ENCODE measurements at regions not wholly inside any gene's neighbourhood (a gene's known extent, or its start where the extent isn't known, plus 50 kb on each side); places are given as distances from the start of the nearest gene placed in this dataset.
"Not testable (repeated sequence)": the region's sequence is repeated elsewhere in the genome, so short reads cannot be mapped to it uniquely, and the experiment has no call there.

DNA sequence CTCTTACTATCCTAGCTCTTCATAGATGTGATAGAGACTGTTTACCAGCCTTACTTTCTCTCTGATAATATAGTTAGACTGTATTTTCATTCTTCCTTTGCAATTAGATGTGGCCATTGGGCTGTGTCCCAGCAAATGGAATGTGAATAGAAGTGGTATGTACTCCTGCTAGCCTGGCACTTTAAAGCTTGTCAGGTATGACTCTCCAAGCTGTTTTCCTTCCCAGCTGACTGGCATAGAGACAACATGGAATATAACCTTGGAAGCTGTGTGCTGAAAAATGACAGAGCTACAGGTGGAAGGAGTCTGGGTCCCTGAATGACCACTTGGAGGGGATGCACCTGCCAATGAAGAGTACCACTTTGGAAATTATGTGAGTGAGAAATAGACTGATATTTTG, 116.2 kb downstream of the DIRAS2 start:
- no peak for DNase-seq
- no peak overlapping the region for H3K27ac ChIP-seq
- H3K9me3 ChIP-seq, result no peaks in the 10 kb centered on the region
- no peak overlapping the region for H3K9ac ChIP-seq (ENCODE audit: low read depth in 2 of 2, low read length in 2 of 2)
- no peaks in the 10 kb centered on the region for H3K4me1 ChIP-seq
- intact Hi-C loops (cut with DNase I), result no loop called here
- TF ChIP-seq CTCF (IDR thresholded peaks at IDR 0.05), result no peak
- no peaks in the 10 kb centered on the region for H3K27me3 ChIP-seq
- no peak overlapping the region for H3K4me3 ChIP-seq
- H3K36me3 ChIP-seq, result no peaks in the 10 kb centered on the region

GRCh38 chr9:90536094-90536493, 106.5 kb downstream of the DIRAS2 start:
- H3K4me1 ChIP-seq; H3K27ac ChIP-seq; intact Hi-C loops (cut with DNase I); H3K9me3 ChIP-seq; H3K36me3 ChIP-seq; DNase-seq; H3K27me3 ChIP-seq; H3K9ac ChIP-seq (ENCODE audit: low read depth in 2 of 2, low read length in 2 of 2); H3K4me3 ChIP-seq: not testable (repeated sequence)

DNA sequence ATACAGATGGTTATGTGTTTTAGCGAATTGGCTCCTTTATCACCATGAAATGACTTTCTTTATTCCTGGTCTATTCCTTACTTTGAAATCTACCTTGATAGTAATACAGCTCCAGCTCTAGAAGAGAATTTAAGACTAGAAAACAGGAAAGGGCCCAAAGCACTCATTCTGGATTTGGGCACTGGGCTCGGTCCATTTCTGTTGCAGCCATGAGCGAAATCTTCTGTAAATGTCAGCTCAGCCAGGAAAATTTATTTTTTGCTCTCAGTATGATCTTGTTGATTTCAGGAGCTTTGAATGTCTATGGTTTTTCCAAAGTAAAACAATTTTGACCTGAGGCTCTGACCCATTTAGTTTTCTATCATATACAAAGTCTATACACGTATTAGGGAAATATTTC, 104.1 kb downstream of the DIRAS2 start:
- Histone ChIP-seq H3K9me3 (no peaks in the 10 kb centered on the region), H3K36me3 (no peaks in the 10 kb centered on the region), H3K27me3 (no peaks in the 10 kb centered on the region), H3K4me1 (no peaks in the 10 kb centered on the region), H3K9ac (ENCODE audit: low read depth in 2 of 2, low read length in 2 of 2) (no peak overlapping the region), H3K27ac (no peak overlapping the region), H3K4me3 (no peak overlapping the region)
- no peak for TF ChIP-seq CTCF (IDR thresholded peaks at IDR 0.05)
- intact Hi-C loops (cut with DNase I), result no loop called here
- no peak for DNase-seq

- no peak overlapping the region for H3K9ac ChIP-seq (ENCODE audit: low read depth in 2 of 2, low read length in 2 of 2)
- TF ChIP-seq CTCF (IDR thresholded peaks at IDR 0.05), result no peak
These were observed 103.3 kb downstream of the DIRAS2 start for GRCh38 chr9:90539286-90539685.

GRCh38 chr9:90540734-90541133, 101.9 kb downstream of the DIRAS2 start:
- no peaks in the 10 kb centered on the region for H3K27me3 ChIP-seq
- no peaks in the 10 kb centered on the region for H3K36me3 ChIP-seq
- no peak for TF ChIP-seq CTCF (IDR thresholded peaks at IDR 0.05)
- no peaks in the 10 kb centered on the region for H3K4me1 ChIP-seq
- DNase-seq, result no peak
- H3K9ac ChIP-seq (ENCODE audit: low read depth in 2 of 2, low read length in 2 of 2), result no peak overlapping the region
- no peak overlapping the region for H3K4me3 ChIP-seq
- no peak overlapping the region for H3K27ac ChIP-seq
- H3K9me3 ChIP-seq, result no peaks in the 10 kb centered on the region
- intact Hi-C loops (cut with DNase I), result no loop called here

More at GRCh38 chr9:90539286-90539685, 103.3 kb downstream of the DIRAS2 start:
- Histone ChIP-seq H3K4me3 (no peak overlapping the region), H3K9me3 (no peaks in the 10 kb centered on the region), H3K4me1 (no peaks in the 10 kb centered on the region), H3K27me3 (no peaks in the 10 kb centered on the region), H3K36me3 (no peaks in the 10 kb centered on the region), H3K27ac (no peak overlapping the region)
- intact Hi-C loops (cut with DNase I), result no loop called here
- DNase-seq, result no peak

GRCh38 chr9:90544488-90544887, 98.1 kb downstream of the DIRAS2 start:
- Histone ChIP-seq H3K27ac (no peak overlapping the region), H3K4me1 (no peaks in the 10 kb centered on the region), H3K4me3 (no peak overlapping the region), H3K9me3 (no peaks in the 10 kb centered on the region), H3K27me3 (no peaks in the 10 kb centered on the region), H3K9ac (ENCODE audit: low read depth in 2 of 2, low read length in 2 of 2) (no peak overlapping the region), H3K36me3 (no peaks in the 10 kb centered on the region)
- no peak for TF ChIP-seq CTCF (IDR thresholded peaks at IDR 0.05)
- intact Hi-C loops (cut with DNase I), result no loop called here
- DNase-seq, result no peak

Measured in colonic mucosa (tissue), 4 donors.